GM21786 (cell line): ENCODE measurements at regions not wholly inside any gene's neighbourhood (a gene's known extent, or its start where the extent isn't known, plus 50 kb on each side); places are given as distances from the start of the nearest gene placed in this dataset.
A peak's percentile ranks its signal among the peaks of the same experiment; 100 is the strongest.
"Not testable (repeated sequence)": the region's sequence is repeated elsewhere in the genome, so short reads cannot be mapped to it uniquely, and the experiment has no call there.

Source experiments
- ATAC-seq: cut with Tn5 transposase; IDR thresholded peaks from one replicate; pipeline ENCODE4 v1.9.1; 2021; ENCODE audit not compliant: unreplicated experiment

GRCh38 chr5:144742361-144742760 is 571.7 kb downstream of the KCTD16 start:
- ATAC-seq, result no peak

- no peak for ATAC-seq
Observed at GRCh38 chr5:144731786-144732185, 561.1 kb downstream of the KCTD16 start.

GRCh38 chr5:144712090-144712489 is 541.4 kb downstream of the KCTD16 start:
- peak; percentile 85 for ATAC-seq

- no peak for ATAC-seq
Observed at GRCh38 chr5:144711172-144711571, 540.5 kb downstream of the KCTD16 start.

- ATAC-seq, result no peak
Observed at GRCh38 chr5:144710637-144711036, 540.0 kb downstream of the KCTD16 start.

- ATAC-seq, result no peak
Observed at GRCh38 chr5:144703776-144704175, 533.1 kb downstream of the KCTD16 start.

GRCh38 chr5:144698484-144698883 is 527.8 kb downstream of the KCTD16 start:
- no peak for ATAC-seq

GRCh38 chr5:144697847-144698262 is 527.2 kb downstream of the KCTD16 start:
- ATAC-seq, result no peak

GRCh38 chr5:144691936-144692335 is 521.3 kb downstream of the KCTD16 start:
- no peak for ATAC-seq

- ATAC-seq, result no peak
Observed at GRCh38 chr5:144684899-144685298, 514.2 kb downstream of the KCTD16 start.

- ATAC-seq, result no peak
Observed at GRCh38 chr5:144680711-144681110, 510.0 kb downstream of the KCTD16 start.

- no peak for ATAC-seq
Observed at GRCh38 chr5:144671066-144671465, 500.4 kb downstream of the KCTD16 start.

GRCh38 chr5:144659634-144660227 is 489.1 kb downstream of the KCTD16 start:
- no peak for ATAC-seq

GRCh38 chr5:144644317-144644716 is 473.6 kb downstream of the KCTD16 start:
- ATAC-seq, result no peak

GRCh38 chr5:144638787-144639186 is 468.1 kb downstream of the KCTD16 start:
- ATAC-seq, result no peak

GRCh38 chr5:144634138-144634537 is 463.5 kb downstream of the KCTD16 start:
- ATAC-seq, result no peak

- ATAC-seq, result no peak
Observed at GRCh38 chr5:144598451-144599068, 427.9 kb downstream of the KCTD16 start.

- ATAC-seq, result no peak
Observed at GRCh38 chr5:144596517-144596916, 425.8 kb downstream of the KCTD16 start.

GRCh38 chr5:144594919-144595318 is 424.2 kb downstream of the KCTD16 start:
- ATAC-seq, result no peak

GRCh38 chr5:144594234-144594633 is 423.6 kb downstream of the KCTD16 start:
- ATAC-seq, result not testable (repeated sequence)

- no peak for ATAC-seq
Observed at GRCh38 chr5:144585681-144586080, 415.0 kb downstream of the KCTD16 start.

- no peak for ATAC-seq
Observed at GRCh38 chr5:144583541-144584449, 413.1 kb downstream of the KCTD16 start.
